ENCODE measurements at regions not wholly inside any gene's neighbourhood (a gene's known extent, or its start where the extent isn't known, plus 50 kb on each side); places are given as distances from the start of the nearest gene placed in this dataset.

DNA sequence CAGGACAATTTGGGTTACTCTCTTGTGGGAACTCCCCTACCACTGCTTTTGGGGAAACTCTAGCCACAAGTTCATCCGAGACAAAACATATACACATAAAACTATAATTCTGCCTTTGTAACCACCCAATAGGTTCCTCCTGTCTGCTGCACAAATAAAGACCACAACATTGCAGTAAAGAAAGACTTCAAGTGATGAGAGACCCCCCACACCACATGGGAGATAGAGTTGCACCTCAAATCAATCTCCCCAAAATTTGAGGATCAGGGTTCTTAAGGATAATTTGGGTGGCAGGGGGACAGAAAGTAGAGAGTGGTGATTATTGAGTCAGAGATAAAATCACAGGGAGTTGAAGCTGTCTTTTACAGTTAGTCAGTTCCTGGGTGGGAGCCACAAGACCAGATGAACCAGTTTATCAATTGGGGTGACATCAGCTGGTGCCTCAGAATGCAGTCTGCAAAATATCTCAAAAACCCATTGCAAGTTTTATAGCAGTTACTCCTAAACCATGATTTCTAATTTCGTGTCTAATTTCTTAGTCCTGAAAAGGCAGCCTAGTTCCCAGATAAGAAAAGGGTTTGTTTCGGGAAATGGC is 1348.5 kb downstream of the PCDH9 start (continued):
- TF ChIP-seq SRF (IDR thresholded peaks at IDR 0.05; ENCODE audit: low read depth) (no peak), MAX (IDR thresholded peaks at IDR 0.05) (no peak), ZNF274 (IDR thresholded peaks at IDR 0.05; ENCODE audit: low read depth, low read length) (no peak), JUND (IDR thresholded peaks at IDR 0.05) (no peak), EGR1 (IDR thresholded peaks at IDR 0.05; ENCODE audit: low read depth) (no peak)

- RAD21 ChIA-PET (ENCODE audit: low non-redundant PET in 1 of 2, low total read pairs in 2 of 2, uncharacterized antibody in 2 of 2, unreplicated experiment in 2 of 2) = no interaction called here
- CTCF ChIA-PET = no interaction called here
- Histone ChIP-seq H3K79me2 (ENCODE audit: insufficient read depth, low read length) (no peaks in the 10 kb centered on the region), H3K36me3 (ENCODE audit: control insufficient read depth in 1 of 2, insufficient read depth in 2 of 2, low read length in 2 of 2) (no peaks in the 10 kb centered on the region), H2AFZ (ENCODE audit: low read depth, low read length, poor library complexity, severe bottlenecking) (no peak overlapping the region), H3K27me3 (ENCODE audit: insufficient read depth, low read length) (no peaks in the 10 kb centered on the region), H3K4me3 (replicated peaks in 1 of 2; ENCODE audit: low read depth in 1 of 2, low read length in 2 of 2) (no peak overlapping the region), H4K20me1 (ENCODE audit: insufficient read depth) (no peaks in the 10 kb centered on the region), H3K4me1 (ENCODE audit: control insufficient read depth in 1 of 2, insufficient read depth in 2 of 2, low read length in 2 of 2) (no peaks in the 10 kb centered on the region), H3K27ac (ENCODE audit: low read depth, low read length) (no peak overlapping the region), H3K9me3 (ENCODE audit: control insufficient read depth in 1 of 2, insufficient read depth in 1 of 2, low read depth in 1 of 2, low read length in 2 of 2) (no peaks in the 10 kb centered on the region), H3K9me2 (ENCODE audit: insufficient read depth) (no peaks in the 10 kb centered on the region), H3K9ac (ENCODE audit: low read length) (no peak overlapping the region), H3K4me2 (ENCODE audit: low read length) (no peak overlapping the region)
- intact Hi-C loops (cut with micrococcal nuclease) = no loop called here
- no TSS peak for BruUV-seq (replicated peaks)
- DNase-seq (ENCODE audit: low read depth, low spot score) (no peak), ATAC-seq (no peak)
- POLR2A ChIA-PET = no interaction called here
- TF ChIP-seq, protein P1, sequence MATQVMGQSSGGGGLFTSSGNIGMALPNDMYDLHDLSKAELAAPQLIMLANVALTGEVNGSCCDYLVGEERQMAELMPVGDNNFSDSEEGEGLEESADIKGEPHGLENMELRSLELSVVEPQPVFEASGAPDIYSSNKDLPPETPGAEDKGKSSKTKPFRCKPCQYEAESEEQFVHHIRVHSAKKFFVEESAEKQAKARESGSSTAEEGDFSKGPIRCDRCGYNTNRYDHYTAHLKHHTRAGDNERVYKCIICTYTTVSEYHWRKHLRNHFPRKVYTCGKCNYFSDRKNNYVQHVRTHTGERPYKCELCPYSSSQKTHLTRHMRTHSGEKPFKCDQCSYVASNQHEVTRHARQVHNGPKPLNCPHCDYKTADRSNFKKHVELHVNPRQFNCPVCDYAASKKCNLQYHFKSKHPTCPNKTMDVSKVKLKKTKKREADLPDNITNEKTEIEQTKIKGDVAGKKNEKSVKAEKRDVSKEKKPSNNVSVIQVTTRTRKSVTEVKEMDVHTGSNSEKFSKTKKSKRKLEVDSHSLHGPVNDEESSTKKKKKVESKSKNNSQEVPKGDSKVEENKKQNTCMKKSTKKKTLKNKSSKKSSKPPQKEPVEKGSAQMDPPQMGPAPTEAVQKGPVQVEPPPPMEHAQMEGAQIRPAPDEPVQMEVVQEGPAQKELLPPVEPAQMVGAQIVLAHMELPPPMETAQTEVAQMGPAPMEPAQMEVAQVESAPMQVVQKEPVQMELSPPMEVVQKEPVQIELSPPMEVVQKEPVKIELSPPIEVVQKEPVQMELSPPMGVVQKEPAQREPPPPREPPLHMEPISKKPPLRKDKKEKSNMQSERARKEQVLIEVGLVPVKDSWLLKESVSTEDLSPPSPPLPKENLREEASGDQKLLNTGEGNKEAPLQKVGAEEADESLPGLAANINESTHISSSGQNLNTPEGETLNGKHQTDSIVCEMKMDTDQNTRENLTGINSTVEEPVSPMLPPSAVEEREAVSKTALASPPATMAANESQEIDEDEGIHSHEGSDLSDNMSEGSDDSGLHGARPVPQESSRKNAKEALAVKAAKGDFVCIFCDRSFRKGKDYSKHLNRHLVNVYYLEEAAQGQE (IDR thresholded peaks at IDR 0.05; ENCODE audit: low read depth) = no peak
- no peak for TF ChIP-seq TCF7L2 (IDR thresholded peaks at IDR 0.05; ENCODE audit: borderline replicate concordance, extremely low read depth, insufficient read depth, insufficient read length)
- no peak for TF ChIP-seq POLR2A (IDR thresholded peaks at IDR 0.05; ENCODE audit: borderline replicate concordance, extremely low read depth, insufficient read depth, insufficient read length)
- no peak for TF ChIP-seq YY1 (IDR thresholded peaks at IDR 0.05; ENCODE audit: extremely low read depth, insufficient replicate concordance, low read depth, low read length)
- TF ChIP-seq JUND (IDR thresholded peaks at IDR 0.05) = no peak
- TF ChIP-seq CEBPB (IDR thresholded peaks at IDR 0.05; ENCODE audit: low read depth) = no peak
- TF ChIP-seq SIN3A (IDR thresholded peaks at IDR 0.05; ENCODE audit: low read depth) = no peak
- TF ChIP-seq FOSL1 (IDR thresholded peaks at IDR 0.05; ENCODE audit: low read depth) = no peak
- no peak for TF ChIP-seq EGR1 (IDR thresholded peaks at IDR 0.05; ENCODE audit: low read depth)
- no peak for TF ChIP-seq RAD21 (IDR thresholded peaks at IDR 0.05; ENCODE audit: low read depth)
- no peak for TF ChIP-seq MAX (IDR thresholded peaks at IDR 0.05)
- TF ChIP-seq, protein P2, sequence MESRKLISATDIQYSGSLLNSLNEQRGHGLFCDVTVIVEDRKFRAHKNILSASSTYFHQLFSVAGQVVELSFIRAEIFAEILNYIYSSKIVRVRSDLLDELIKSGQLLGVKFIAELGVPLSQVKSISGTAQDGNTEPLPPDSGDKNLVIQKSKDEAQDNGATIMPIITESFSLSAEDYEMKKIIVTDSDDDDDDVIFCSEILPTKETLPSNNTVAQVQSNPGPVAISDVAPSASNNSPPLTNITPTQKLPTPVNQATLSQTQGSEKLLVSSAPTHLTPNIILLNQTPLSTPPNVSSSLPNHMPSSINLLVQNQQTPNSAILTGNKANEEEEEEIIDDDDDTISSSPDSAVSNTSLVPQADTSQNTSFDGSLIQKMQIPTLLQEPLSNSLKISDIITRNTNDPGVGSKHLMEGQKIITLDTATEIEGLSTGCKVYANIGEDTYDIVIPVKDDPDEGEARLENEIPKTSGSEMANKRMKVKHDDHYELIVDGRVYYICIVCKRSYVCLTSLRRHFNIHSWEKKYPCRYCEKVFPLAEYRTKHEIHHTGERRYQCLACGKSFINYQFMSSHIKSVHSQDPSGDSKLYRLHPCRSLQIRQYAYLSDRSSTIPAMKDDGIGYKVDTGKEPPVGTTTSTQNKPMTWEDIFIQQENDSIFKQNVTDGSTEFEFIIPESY (IDR thresholded peaks at IDR 0.05; ENCODE audit: extremely low read depth, insufficient replicate concordance, low read length) = no peak
- no peak for TF ChIP-seq EZH2 (IDR thresholded peaks at IDR 0.05)
- TF ChIP-seq ZFX (IDR thresholded peaks at IDR 0.05) = no peak
- no peak for TF ChIP-seq SRF (IDR thresholded peaks at IDR 0.05; ENCODE audit: low read depth)
- no peak for TF ChIP-seq ATF3 (IDR thresholded peaks at IDR 0.05)
- no peak for TF ChIP-seq SP1 (IDR thresholded peaks at IDR 0.05; ENCODE audit: low read depth)
- no peak for TF ChIP-seq ELF1 (IDR thresholded peaks at IDR 0.05; ENCODE audit: borderline replicate concordance, low read depth)
These were observed 1355.1 kb downstream of the PCDH9 start for GRCh38 chr13:65875031-65875430.

Data from HCT116 (cell line).